Keratinocyte (primary cell): ENCODE measurements at regions not wholly inside any gene's neighbourhood (a gene's known extent, or its start where the extent isn't known, plus 50 kb on each side); places are given as distances from the start of the nearest gene placed in this dataset.

Experiments used
- DNase-seq: peaks from one replicate; pipeline ENCODE4 v3.0.0-alpha.2; 2011; ENCODE audit warnings: low read depth, missing footprints, low spot score
- FAIRE-seq: peaks from 2 replicates; lab custom pipeline; 2011; peaks lifted over from hg19 to GRCh38; lab: Jason Lieb, UNC
- H2AFZ ChIP-seq: 2 replicates; pipeline ENCODE4 v1.6.0; 2012; ENCODE audit warnings: low read length, control low read depth, inconsistent platforms; ENCODE audit not compliant: control insufficient read depth
- H3K27ac ChIP-seq: 2 replicates; pipeline ENCODE4 v1.5.1; 2011; ENCODE audit warnings: low read length; ENCODE audit not compliant: control insufficient read depth, insufficient read depth
- H3K27me3 ChIP-seq: 3 replicates; pipeline ENCODE4 v1.6.0; 2011; ENCODE audit warnings: low read length; ENCODE audit not compliant: control insufficient read depth, insufficient read depth; ENCODE audit errors: extremely low read depth
- H3K36me3 ChIP-seq, 2 experiments: 2 replicates in 1 of 2; 3 replicates in 1 of 2; pipeline ENCODE4 v1.5.1; 2011; ENCODE audit warnings: low read length in 2 of 2, mild to moderate bottlenecking in 1 of 2; ENCODE audit not compliant: control insufficient read depth in 2 of 2, insufficient read depth in 2 of 2; ENCODE audit errors: extremely low read depth in 1 of 2
- H3K4me1 ChIP-seq: 3 replicates; pipeline ENCODE4 v1.5.1; 2011; ENCODE audit warnings: low read length; ENCODE audit not compliant: control insufficient read depth, insufficient read depth; ENCODE audit errors: extremely low read depth
- H3K4me2 ChIP-seq: 3 replicates; pipeline ENCODE4 v1.6.0; 2011; ENCODE audit warnings: low read depth, low read length; ENCODE audit not compliant: control insufficient read depth, insufficient read depth; ENCODE audit errors: extremely low read depth
- H3K4me3 ChIP-seq, 3 experiments: fragments of 200-600 bp in 1 of 3; sonication (generic) in 1 of 3; 2 replicates in 2 of 3; 3 replicates in 1 of 3; pipeline ENCODE4 v1.5.1; 2011 to 2016; ENCODE audit warnings: low read length in 3 of 3, mild to moderate bottlenecking in 3 of 3, control low read depth in 2 of 3, inconsistent platforms in 1 of 3, low read depth in 1 of 3, mixed read lengths in 1 of 3, mixed run types in 1 of 3, moderate library complexity in 1 of 3; ENCODE audit not compliant: control insufficient read depth in 2 of 3, insufficient read depth in 2 of 3; ENCODE audit errors: extremely low read depth in 1 of 3
- H3K79me2 ChIP-seq: 2 replicates; pipeline ENCODE4 v1.6.0; 2012; ENCODE audit warnings: low read length; ENCODE audit not compliant: control insufficient read depth, insufficient read depth
- H3K9ac ChIP-seq: 3 replicates; pipeline ENCODE4 v1.6.0; 2011; ENCODE audit warnings: low read length; ENCODE audit not compliant: control insufficient read depth, insufficient read depth; ENCODE audit errors: extremely low read depth
- H3K9me1 ChIP-seq: 3 replicates; pipeline ENCODE4 v1.6.0; 2011; ENCODE audit warnings: low read length; ENCODE audit not compliant: control insufficient read depth, insufficient read depth; ENCODE audit errors: extremely low read depth
- H3K9me3 ChIP-seq: 2 replicates; pipeline ENCODE4 v1.5.1; 2012; ENCODE audit warnings: low read depth, low read length; ENCODE audit not compliant: control insufficient read depth
- H4K20me1 ChIP-seq: 3 replicates; pipeline ENCODE4 v1.6.0; 2011; ENCODE audit warnings: low read length; ENCODE audit not compliant: control insufficient read depth, insufficient read depth; ENCODE audit errors: extremely low read depth
- CTCF ChIP-seq, 3 experiments: IDR thresholded peaks in 1 of 3; conservative IDR thresholded peaks in 1 of 3; optimal IDR thresholded peaks in 1 of 3; 2 replicates in 2 of 3; 3 replicates in 1 of 3; pipeline versions ENCODE3 to v1.5.1; 2011; ENCODE audit warnings: low read length in 3 of 3, mild to moderate bottlenecking in 3 of 3, moderate library complexity in 2 of 3, control low read depth in 1 of 3, inconsistent platforms in 1 of 3; ENCODE audit not compliant: insufficient read depth in 2 of 3; ENCODE audit errors: extremely low read depth in 1 of 3
- EZH2 ChIP-seq: IDR thresholded peaks from one replicate; pipeline ENCODE4 v1.6.1; 2012; ENCODE audit warnings: inconsistent platforms, mild to moderate bottlenecking, low read length, moderate library complexity
- dilution Hi-C: fragments of 300-500 bp; cut with MboI; formaldehyde crosslinking; loops from one replicate; pipeline ENCODE4 v1.7.0; 2020; ENCODE audit warnings: low sequenced_read_pairs; ENCODE audit not compliant: extremely low pct_ligation_motif_present

GRCh38 chr5:126000507-126000906, 422.7 kb upstream of the GRAMD2B start:
- no peaks in the 10 kb centered on the region for H3K79me2 ChIP-seq
- H3K27me3 ChIP-seq: no peaks in the 10 kb centered on the region
- TF ChIP-seq CTCF (optimal IDR thresholded peaks at IDR 0.05 in 1 of 3, IDR thresholded peaks at IDR 0.05 in 1 of 3, conservative IDR thresholded peaks at IDR 0.05 in 1 of 3; ENCODE audit: extremely low read depth in 1 of 3, insufficient read depth in 2 of 3, low read length in 3 of 3) (no peak), EZH2 (no peak)
- H3K27ac ChIP-seq: no peak overlapping the region
- dilution Hi-C loops: no loop called here
- H4K20me1 ChIP-seq: no peaks in the 10 kb centered on the region
- H3K4me2 ChIP-seq: no peak overlapping the region
- H2AFZ ChIP-seq: no peak overlapping the region
- no peaks in the 10 kb centered on the region for H3K9me1 ChIP-seq
- H3K36me3 ChIP-seq: no peaks in the 10 kb centered on the region
- peaks cover 4% of the 10 kb centered on the region for H3K4me1 ChIP-seq
- H3K4me3 ChIP-seq: no peak overlapping the region
- H3K9me3 ChIP-seq: no peaks in the 10 kb centered on the region
- no peak for DNase-seq
- no peak for FAIRE-seq
- no peak overlapping the region for H3K9ac ChIP-seq

DNA sequence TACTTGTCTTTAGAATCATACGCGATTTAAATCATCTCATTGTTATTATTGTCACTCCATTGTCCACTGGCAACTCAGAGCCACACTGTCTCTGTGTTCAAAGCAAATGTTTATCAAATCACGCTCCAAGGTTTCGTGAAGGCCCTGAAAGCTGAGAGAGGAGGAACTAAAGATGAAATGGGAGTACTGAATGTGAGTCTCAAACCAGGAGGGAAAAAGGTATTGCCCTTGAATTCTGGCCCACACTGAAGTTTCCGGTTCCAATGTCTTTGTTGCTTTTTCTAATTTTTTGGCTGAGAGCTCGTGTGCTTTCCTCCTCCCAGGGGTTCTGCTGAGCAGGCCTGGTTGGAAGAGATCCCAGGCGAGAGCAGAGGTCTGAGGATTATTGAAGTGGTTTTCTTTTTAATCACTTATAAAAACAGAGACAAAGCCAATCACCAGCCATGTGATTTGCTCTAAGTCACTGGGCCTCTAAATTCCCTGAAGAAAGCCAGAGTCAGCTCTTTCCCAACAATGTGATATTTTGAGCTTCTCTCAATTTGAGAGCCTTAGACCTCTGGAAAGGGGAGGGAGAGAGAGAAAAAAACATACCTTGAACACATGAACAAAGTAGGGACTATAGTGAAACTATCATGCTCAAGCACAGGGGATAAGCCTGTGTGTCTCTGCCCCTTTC, 420.8 kb upstream of the GRAMD2B start:
- Histone ChIP-seq H3K27ac (no peak overlapping the region), H3K9me3 (no peaks in the 10 kb centered on the region), H4K20me1 (no peaks in the 10 kb centered on the region), H2AFZ (peak overlapping the region; percentile 2), H3K36me3 (no peaks in the 10 kb centered on the region), H3K4me3 (no peak overlapping the region), H3K9ac (no peak overlapping the region), H3K4me2 (no peak overlapping the region), H3K79me2 (no peaks in the 10 kb centered on the region), H3K9me1 (no peaks in the 10 kb centered on the region), H3K4me1 (peaks cover 4% of the 10 kb centered on the region), H3K27me3 (no peaks in the 10 kb centered on the region)
- no peak for DNase-seq
- TF ChIP-seq EZH2: no peak
- TF ChIP-seq CTCF (optimal IDR thresholded peaks at IDR 0.05 in 1 of 3, IDR thresholded peaks at IDR 0.05 in 1 of 3, conservative IDR thresholded peaks at IDR 0.05 in 1 of 3; ENCODE audit: extremely low read depth in 1 of 3, insufficient read depth in 2 of 3, low read length in 3 of 3): no peak
- dilution Hi-C loops: no loop called here
- FAIRE-seq: no peak
